IMR-90 (cell line): ENCODE measurements at regions not wholly inside any gene's neighbourhood (a gene's known extent, or its start where the extent isn't known, plus 50 kb on each side); places are given as distances from the start of the nearest gene placed in this dataset.

Experiments used
- ATAC-seq: fragments of 200-7000 bp; cut with Tn5 transposase; 2 replicates; pipeline ENCODE4 v1.9.1; 2020; ENCODE audit warnings: low read depth, mild to moderate bottlenecking, moderate library complexity
- BruUV-seq: library from RNA; stranded (reverse); fragments of 400-500 nt; replicated peaks from 2 replicates; lab custom pipeline; 2021; lab: Mats Ljungman, UMichigan
- CTCF ChIA-PET: fragments of 300-600 bp; formaldehyde crosslinking; extraction: SDS; loops from one replicate; lab custom pipeline; 2021; ENCODE audit warnings: antibody characterized with exemption; lab: Yijun Ruan, JAX
- POLR2A ChIA-PET: fragments of 300-600 bp; sonication (Branson Sonifier 250); formaldehyde crosslinking; loops from one replicate; lab custom pipeline; 2022; ENCODE audit warnings: antibody characterized with exemption; ENCODE audit not compliant: unreplicated experiment; lab: Charles Lee
- DNase-seq: peaks from one replicate; pipeline ENCODE4 v3.0.0; 2013
- H2AFZ ChIP-seq: replicated peaks from 2 replicates; pipeline ENCODE3; 2013; ENCODE audit warnings: low read length, mild to moderate bottlenecking; ENCODE audit not compliant: poor library complexity
- H2AK5ac ChIP-seq: 2 replicates; pipeline ENCODE4 v1.6.1; 2013; ENCODE audit warnings: low read depth, low read length, inconsistent platforms
- H2AK9ac ChIP-seq: replicated peaks from 2 replicates; pipeline ENCODE3; 2013; ENCODE audit warnings: mild to moderate bottlenecking, low read depth, low read length, moderate library complexity; ENCODE audit not compliant: poor library complexity
- H2BK120ac ChIP-seq: 2 replicates; pipeline ENCODE4 v1.6.1; 2013; ENCODE audit warnings: low read depth, low read length, inconsistent platforms
- H2BK15ac ChIP-seq: 3 replicates; pipeline ENCODE4 v1.6.1; 2013; ENCODE audit warnings: low read depth, low read length, inconsistent platforms
- H2BK20ac ChIP-seq: 2 replicates; pipeline ENCODE4 v1.6.1; 2013; ENCODE audit warnings: low read depth, mild to moderate bottlenecking, inconsistent platforms, low read length, moderate library complexity
- H2BK5ac ChIP-seq: 2 replicates; pipeline ENCODE4 v1.6.1; 2013; ENCODE audit warnings: mild to moderate bottlenecking, low read depth, low read length, inconsistent platforms; ENCODE audit not compliant: poor library complexity, severe bottlenecking
- H3K14ac ChIP-seq: replicated peaks from 2 replicates; pipeline ENCODE4 v1.6.1; 2013; ENCODE audit warnings: low read depth, low read length, inconsistent platforms
- H3K18ac ChIP-seq: 2 replicates; pipeline ENCODE4 v1.6.1; 2013; ENCODE audit warnings: low read depth, low read length, control low read depth
- H3K23ac ChIP-seq: 2 replicates; pipeline ENCODE4 v1.6.1; 2013; ENCODE audit warnings: low read depth, low read length, inconsistent platforms
- H3K27ac ChIP-seq: 2 replicates; pipeline ENCODE4 v1.5.1; 2013; ENCODE audit warnings: mild to moderate bottlenecking, control low read depth, low read length; ENCODE audit not compliant: insufficient read depth
- H3K27me3 ChIP-seq: 2 replicates; pipeline ENCODE4 v1.6.1; 2013; ENCODE audit warnings: low read length; ENCODE audit not compliant: control insufficient read depth, insufficient read depth
- H3K36me3 ChIP-seq: 2 replicates; pipeline ENCODE4 v1.6.1; 2013; ENCODE audit warnings: low read length, mixed read lengths; ENCODE audit not compliant: control insufficient read depth, insufficient read depth
- H3K4ac ChIP-seq: 2 replicates; pipeline ENCODE4 v1.6.1; 2013; ENCODE audit warnings: low read depth, low read length, inconsistent platforms
- H3K4me1 ChIP-seq: 2 replicates; pipeline ENCODE4 v1.6.1; 2013; ENCODE audit warnings: low read length, mixed read lengths; ENCODE audit not compliant: control insufficient read depth, insufficient read depth
- H3K4me2 ChIP-seq: 2 replicates; pipeline ENCODE4 v1.6.1; 2013; ENCODE audit warnings: low read depth, mild to moderate bottlenecking, control low read depth, low read length, moderate library complexity
- H3K4me3 ChIP-seq: 2 replicates; pipeline ENCODE4 v1.5.1; 2013; ENCODE audit warnings: low read depth, mild to moderate bottlenecking, control low read depth, low read length, moderate library complexity; ENCODE audit not compliant: insufficient read depth
- H3K56ac ChIP-seq: 2 replicates; pipeline ENCODE4 v1.6.1; 2013; ENCODE audit warnings: low read length, inconsistent platforms; ENCODE audit not compliant: insufficient read depth; ENCODE audit errors: extremely low read depth
- H3K79me1 ChIP-seq, 2 experiments: 2 replicates each; pipeline ENCODE4 v1.6.1; 2013; ENCODE audit warnings: low read length in 2 of 2, inconsistent platforms in 1 of 2, low read depth in 1 of 2
- H3K9ac ChIP-seq: 2 replicates; pipeline ENCODE4 v1.6.1; 2013; ENCODE audit warnings: low read depth, low read length, control low read depth
- H3K9me1 ChIP-seq: 2 replicates; pipeline ENCODE4 v1.6.1; 2013; ENCODE audit warnings: low read length, inconsistent platforms; ENCODE audit not compliant: insufficient read depth
- H3K9me3 ChIP-seq: 2 replicates; pipeline ENCODE4 v1.6.1; 2013; ENCODE audit warnings: low read length; ENCODE audit not compliant: control insufficient read depth, insufficient read depth
- H4K20me1 ChIP-seq: 2 replicates; pipeline ENCODE4 v1.6.1; 2013; ENCODE audit warnings: low read length, inconsistent platforms; ENCODE audit not compliant: insufficient read depth
- H4K5ac ChIP-seq: 2 replicates; pipeline ENCODE4 v1.6.1; 2013; ENCODE audit warnings: mild to moderate bottlenecking, low read depth, low read length, control low read depth
- H4K8ac ChIP-seq, 2 experiments: 2 replicates each; pipeline ENCODE4 v1.6.1; 2013; ENCODE audit warnings: low read depth in 2 of 2, low read length in 2 of 2, control low read depth in 1 of 2, inconsistent platforms in 1 of 2
- H4K91ac ChIP-seq: 2 replicates; pipeline ENCODE4 v1.6.1; 2013; ENCODE audit warnings: low read depth, low read length, inconsistent platforms; ENCODE audit not compliant: insufficient read depth
- BHLHE40 ChIP-seq: fragments of 150-350 bp; IDR thresholded peaks from 2 replicates; pipeline ENCODE4 v1.6.1; 2016; ENCODE audit warnings: mild to moderate bottlenecking, low read depth, low read length
- CHD1 ChIP-seq: IDR thresholded peaks from 2 replicates; pipeline ENCODE4 v1.6.1; 2012; ENCODE audit warnings: low read depth, low read length, improper control_type of control experiment
- RCOR1 ChIP-seq: IDR thresholded peaks from 2 replicates; pipeline ENCODE4 v1.6.1; 2012; ENCODE audit warnings: mild to moderate bottlenecking, low read length, improper control_type of control experiment; ENCODE audit not compliant: insufficient replicate concordance
- WGBS, 2 experiments: methylation state at CpG; one replicate each; pipeline versions ENCODE4 v1.1.5 to v1.1.7; 2013; ENCODE audit warnings: missing lambda C conversion rate in 2 of 2; ENCODE audit not compliant: insufficient read length in 1 of 2; ENCODE audit errors: extremely low coverage in 2 of 2; 5-methylcytosine and 5-hydroxymethylcytosine counted together
- dilution Hi-C: fragments of 300-500 bp; cut with HindIII; formaldehyde crosslinking; loops from one replicate; pipeline ENCODE4 v1.14.3; 2018; ENCODE audit warnings: low sequenced_read_pairs; ENCODE audit not compliant: unreplicated experiment
- in situ Hi-C: fragments of 300-500 bp; cut with MboI; formaldehyde crosslinking; loops from 3 replicates; pipeline ENCODE4 v1.14.3; 2019; ENCODE audit warnings: low sequenced_read_pairs, inconsistent platforms, mixed read lengths
- intact Hi-C: fragments of 100-400 bp; cut with micrococcal nuclease; formaldehyde crosslinking; loops from 2 replicates; pipeline ENCODE4 v1.10.0; 2022

GRCh38 chr5:74192606-74193299, 447.8 kb downstream of the ENC1 start:
- no peak overlapping the region for H3K18ac ChIP-seq
- H3K9ac ChIP-seq = no peak overlapping the region
- H2BK120ac ChIP-seq = no peak overlapping the region
- DNase-seq = no peak
- CTCF ChIA-PET = no interaction called here
- H3K4me2 ChIP-seq = no peak overlapping the region
- no peak overlapping the region for H3K56ac ChIP-seq
- H3K4me3 ChIP-seq = no peak overlapping the region
- WGBS, 2 experiments = 60% methylated on average over 2 of the region's 9 CpGs; no CpG with 5 or more reads in 1 of the 2 experiments
- no peaks in the 10 kb centered on the region for H3K36me3 ChIP-seq
- intact Hi-C loops (no loop called here), dilution Hi-C loops (no loop called here), in situ Hi-C loops (no loop called here)
- no peak overlapping the region for H4K5ac ChIP-seq
- no peak overlapping the region for H3K23ac ChIP-seq
- no peaks in the 10 kb centered on the region for H3K27me3 ChIP-seq
- H3K9me3 ChIP-seq = peaks cover 3% of the 10 kb centered on the region; the same call in 1 of the 2 replicates
- POLR2A ChIA-PET = no interaction called here
- H3K9me1 ChIP-seq = no peaks in the 10 kb centered on the region
- no peaks in the 10 kb centered on the region for H3K79me1 ChIP-seq
- no peak overlapping the region for H3K4ac ChIP-seq
- no peak overlapping the region for H4K91ac ChIP-seq
- ATAC-seq = no peak
- no peak overlapping the region for H2BK20ac ChIP-seq
- H2AK9ac ChIP-seq = no peak overlapping the region
- BruUV-seq = no TSS peak
- no peak overlapping the region for H2AFZ ChIP-seq
- no peak overlapping the region for H4K8ac ChIP-seq
- no peaks in the 10 kb centered on the region for H3K4me1 ChIP-seq
- H2AK5ac ChIP-seq = no peak overlapping the region
- no peak overlapping the region for H3K27ac ChIP-seq
- TF ChIP-seq RCOR1 = no peak
- no peak for TF ChIP-seq BHLHE40
- TF ChIP-seq CHD1 = no peak
- H3K14ac ChIP-seq = no peak overlapping the region
- no peak overlapping the region for H2BK5ac ChIP-seq
- H4K20me1 ChIP-seq = no peaks in the 10 kb centered on the region
- no peak overlapping the region for H2BK15ac ChIP-seq
